HG03060 (cell line): ENCODE measurements at regions not wholly inside any gene's neighbourhood (a gene's known extent, or its start where the extent isn't known, plus 50 kb on each side); places are given as distances from the start of the nearest gene placed in this dataset.

Experiments used
- ATAC-seq: cut with Tn5 transposase; IDR thresholded peaks from one replicate; pipeline ENCODE4 v1.9.1; 2021; ENCODE audit warnings: low read depth, moderate number of reproducible peaks; ENCODE audit not compliant: unreplicated experiment

GRCh38 chr3:104734627-104735026 lies 632.1 kb upstream of the ALCAM start:
- no peak for ATAC-seq

DNA sequence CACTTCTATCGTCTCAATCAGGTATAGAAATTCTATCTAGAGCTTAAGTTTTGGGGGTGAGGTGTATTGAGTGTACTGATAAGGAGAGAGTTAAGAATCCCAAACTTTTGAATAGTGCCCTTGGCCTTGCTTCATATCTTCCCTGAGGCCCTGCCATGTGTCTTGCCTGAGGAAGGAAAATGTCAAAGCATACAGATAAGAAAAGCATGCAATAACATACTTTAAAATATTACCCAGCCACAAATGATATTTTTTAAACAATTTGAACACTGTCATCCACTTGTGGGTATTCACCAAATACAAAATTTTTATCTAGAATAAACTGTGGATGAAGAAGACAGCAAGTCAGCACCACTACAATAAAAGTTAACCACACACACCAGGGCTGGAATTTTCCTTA lies 631.0 kb upstream of the ALCAM start:
- no peak for ATAC-seq

GRCh38 chr3:104738271-104738670 lies 628.4 kb upstream of the ALCAM start:
- no peak for ATAC-seq

- ATAC-seq = no peak
Observed at GRCh38 chr3:104740874-104741379, 625.8 kb upstream of the ALCAM start.

- no peak for ATAC-seq
Observed at GRCh38 chr3:104742044-104742443, 624.7 kb upstream of the ALCAM start.

DNA sequence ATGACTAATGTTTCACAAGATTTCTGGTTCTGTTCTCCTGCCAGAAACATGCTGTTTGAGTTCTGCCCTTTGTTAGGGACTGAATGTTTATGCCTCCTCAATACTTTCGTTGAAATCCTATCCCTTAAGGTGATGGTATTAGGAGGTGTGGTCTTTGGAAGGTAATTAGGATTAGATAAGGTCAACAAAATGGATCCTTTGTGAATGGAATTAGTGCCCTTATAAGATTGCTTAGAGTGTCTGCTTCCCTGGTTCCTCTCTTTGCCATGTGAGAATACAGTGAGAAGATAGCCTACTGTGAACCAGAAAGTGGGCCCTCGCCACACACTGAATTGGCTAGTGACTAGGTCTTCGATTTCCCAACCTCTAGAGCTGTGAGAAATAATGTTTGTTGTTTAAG lies 621.4 kb upstream of the ALCAM start:
- no peak for ATAC-seq

GRCh38 chr3:104746056-104746455 lies 620.7 kb upstream of the ALCAM start:
- ATAC-seq = no peak

- ATAC-seq = no peak
Observed at GRCh38 chr3:104750581-104750980, 616.1 kb upstream of the ALCAM start.

DNA sequence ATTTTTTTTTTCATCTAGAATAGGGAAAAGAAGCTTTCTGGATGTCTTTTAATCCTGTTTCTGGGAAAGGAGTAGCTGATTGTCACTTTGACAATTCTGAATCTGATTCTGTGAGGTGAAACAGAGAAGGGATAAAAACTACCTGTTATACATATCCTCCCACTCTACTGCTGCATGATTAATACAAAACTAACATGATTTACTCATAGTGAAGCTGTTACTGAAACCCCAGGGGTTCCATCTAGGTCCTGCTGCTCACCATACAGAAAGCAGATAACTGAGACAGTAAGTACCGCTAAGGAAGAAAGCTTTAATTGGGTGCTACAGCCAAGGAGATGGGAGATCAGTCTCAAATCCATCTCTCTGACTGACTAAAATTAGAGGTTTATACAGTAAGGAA lies 610.9 kb upstream of the ALCAM start:
- no peak for ATAC-seq

DNA sequence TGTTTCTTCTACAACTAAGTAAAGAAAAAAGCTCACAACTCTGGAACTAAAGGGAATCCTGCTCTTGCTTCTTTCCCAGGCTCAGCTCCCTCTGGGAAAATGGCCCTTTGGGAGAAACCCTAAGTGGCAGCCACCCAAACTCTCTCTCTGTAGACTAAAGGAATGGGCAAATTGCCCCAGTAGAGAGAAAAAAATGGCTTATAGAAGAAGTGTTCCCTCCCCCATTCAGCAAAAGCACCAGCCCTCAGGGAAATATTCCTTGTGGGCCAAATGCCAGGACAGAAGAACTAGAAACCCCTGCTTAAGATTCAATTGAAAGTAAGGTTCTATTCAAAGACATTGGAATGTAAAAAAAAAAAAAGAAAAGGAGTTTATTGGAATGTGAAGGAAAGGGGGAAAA lies 603.7 kb upstream of the ALCAM start:
- ATAC-seq = no peak

DNA sequence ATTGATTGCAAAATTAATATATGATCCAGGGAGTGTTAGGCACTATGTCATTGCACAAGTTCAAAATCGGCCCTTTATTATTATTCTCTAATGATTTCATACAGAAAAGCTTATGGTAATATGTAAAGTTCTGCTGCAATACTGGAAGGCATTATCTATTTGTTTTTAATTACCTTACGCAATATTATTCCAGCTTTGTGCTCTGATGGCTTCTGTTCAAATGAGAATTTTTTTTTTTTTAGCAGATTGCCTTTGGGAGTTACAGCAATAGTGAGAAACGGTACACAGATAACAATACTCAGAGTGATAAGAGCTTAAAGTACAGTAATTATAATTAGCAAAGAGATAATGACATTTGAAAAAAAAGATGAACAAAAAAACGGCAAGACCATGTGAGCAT lies 602.2 kb upstream of the ALCAM start:
- no peak for ATAC-seq

GRCh38 chr3:104768886-104769285 lies 597.8 kb upstream of the ALCAM start:
- ATAC-seq = no peak

- ATAC-seq = no peak
Observed at GRCh38 chr3:104779324-104779723, 587.4 kb upstream of the ALCAM start.

- ATAC-seq = no peak
Observed at GRCh38 chr3:104781112-104781511, 585.6 kb upstream of the ALCAM start.

DNA sequence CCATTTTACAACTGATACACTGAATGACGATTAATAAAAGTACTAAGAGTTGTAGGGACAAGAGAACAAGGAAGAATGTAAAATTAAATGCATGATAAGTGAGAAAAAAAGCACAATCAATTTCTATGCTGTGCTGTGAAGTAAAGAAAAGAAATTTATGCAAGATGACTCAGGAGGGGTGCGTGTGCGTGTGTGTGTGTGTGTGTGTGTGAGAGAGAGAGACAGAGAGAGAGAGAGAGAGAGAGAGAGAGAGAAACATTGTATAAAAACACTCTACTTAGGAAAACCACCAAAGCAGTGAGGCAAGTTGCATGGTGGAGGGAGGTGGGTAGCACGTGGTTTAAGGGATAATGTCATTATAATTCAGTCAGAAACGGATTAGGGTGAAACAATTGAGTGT lies 580.8 kb upstream of the ALCAM start:
- no peak for ATAC-seq

GRCh38 chr3:104787306-104787705 lies 579.4 kb upstream of the ALCAM start:
- no peak for ATAC-seq

GRCh38 chr3:104788807-104789206 lies 577.9 kb upstream of the ALCAM start:
- no peak for ATAC-seq

GRCh38 chr3:104791331-104791730 lies 575.4 kb upstream of the ALCAM start:
- no peak for ATAC-seq

DNA sequence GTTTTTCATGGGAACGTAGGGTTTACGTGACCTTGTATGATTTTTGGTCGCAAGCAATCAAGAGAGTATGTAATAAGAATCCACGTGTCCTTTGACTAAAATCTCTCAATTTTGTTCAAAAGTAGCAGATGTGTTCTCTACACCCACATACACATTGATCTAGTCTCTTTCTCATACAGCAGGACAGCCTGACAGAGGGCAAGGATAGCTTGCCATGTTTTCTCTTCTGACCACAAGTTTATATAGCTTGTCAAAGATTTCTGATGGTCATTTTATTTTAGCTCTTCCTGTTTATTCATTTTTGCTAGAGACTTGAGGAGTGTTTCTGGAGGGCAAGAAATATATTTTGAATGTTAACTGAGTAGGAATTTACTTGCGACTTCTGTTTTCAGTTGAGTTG lies 570.2 kb upstream of the ALCAM start:
- ATAC-seq = no peak

- no peak for ATAC-seq
Observed at GRCh38 chr3:104805042-104805441, 561.7 kb upstream of the ALCAM start.

DNA sequence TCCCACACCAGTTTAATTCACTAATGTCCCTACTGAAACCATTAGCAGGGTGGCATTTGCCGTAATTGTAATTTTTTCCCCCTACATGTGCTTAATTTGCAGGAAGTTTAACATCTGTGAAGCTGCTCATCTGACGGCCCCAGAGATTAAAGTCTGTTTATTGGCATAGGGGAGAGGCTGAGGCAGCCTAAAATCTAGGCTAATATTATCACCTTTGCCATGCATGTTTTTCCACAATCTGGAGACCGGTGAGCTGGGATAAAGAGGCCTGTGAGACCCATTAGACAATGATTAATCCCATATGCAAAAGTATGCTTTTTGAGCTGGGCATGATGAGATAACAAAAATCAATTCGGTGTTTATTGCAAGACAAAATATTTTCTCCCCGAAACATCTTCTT lies 561.2 kb upstream of the ALCAM start:
- ATAC-seq = no peak

GRCh38 chr3:104810896-104811295 lies 555.8 kb upstream of the ALCAM start:
- no peak for ATAC-seq

DNA sequence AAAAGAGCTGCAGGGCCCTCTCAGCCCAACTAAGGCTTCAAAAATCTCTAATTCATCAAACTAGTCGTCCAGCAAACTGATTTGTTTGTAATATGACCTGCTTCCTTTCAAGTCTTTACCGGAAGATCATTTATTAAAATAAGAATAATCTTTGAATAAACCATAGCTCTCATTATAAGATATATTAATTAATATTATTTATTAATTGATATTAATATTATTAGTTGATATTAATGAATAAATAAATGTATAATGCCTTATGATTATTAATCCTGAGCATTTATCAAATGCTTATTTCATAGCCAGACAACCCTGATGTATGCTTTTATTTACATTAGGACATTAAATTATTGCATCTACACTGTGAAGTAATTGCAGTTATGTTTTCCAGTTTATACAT lies 550.7 kb upstream of the ALCAM start:
- ATAC-seq = no peak
